B cell (primary cell): ENCODE measurements at regions not wholly inside any gene's neighbourhood (a gene's known extent, or its start where the extent isn't known, plus 50 kb on each side); places are given as distances from the start of the nearest gene placed in this dataset.

Experiments
- ATAC-seq: fragments of 200-7000 bp; cut with Tn5 transposase; one replicate; pipeline ENCODE4 v1.10.0; 2021; ENCODE audit warnings: low read depth, mild to moderate bottlenecking, moderate number of reproducible peaks, moderate library complexity
- CTCF ChIA-PET: fragments of 350-600 bp; sonication (Branson Sonifier 250); formaldehyde crosslinking; loops from one replicate; lab custom pipeline; 2021; ENCODE audit warnings: antibody characterized with exemption, inconsistent platforms; lab: Charles Lee
- POLR2A ChIA-PET: fragments of 350-600 bp; sonication (Branson Sonifier 250); formaldehyde crosslinking; loops from one replicate; lab custom pipeline; 2021; ENCODE audit warnings: antibody characterized with exemption; lab: Charles Lee
- DNase-seq: peaks from one replicate; pipeline ENCODE4 v3.0.0; 2013
- H2AFZ ChIP-seq: 2 replicates; pipeline ENCODE4 v1.6.1; 2012; ENCODE audit warnings: mild to moderate bottlenecking, low read depth, low read length; ENCODE audit not compliant: insufficient read depth, poor library complexity, severe bottlenecking
- H3K27ac ChIP-seq, 2 donors: 1 replicate in 1 of 2; 2 replicates in 1 of 2; pipeline ENCODE4 v1.5.1; 2012 to 2013; ENCODE audit warnings: low read length in 2 of 2, mild to moderate bottlenecking in 2 of 2, moderate library complexity in 1 of 2
- H3K27me3 ChIP-seq, 4 experiments: fragments of 200-600 bp in 1 of 4; sonication (generic) in 1 of 4; replicated peaks in 1 of 4; 1 replicate in 2 of 4; 2 replicates in 2 of 4; pipeline versions ENCODE4 v1.6.1 to v1.7.0; 2013 to 2016; ENCODE audit warnings: low read length in 3 of 4, mild to moderate bottlenecking in 2 of 4, mixed read lengths in 1 of 4, moderate library complexity in 1 of 4; ENCODE audit not compliant: insufficient read depth in 4 of 4, control insufficient read depth in 3 of 4; ENCODE audit errors: control extremely low read depth in 1 of 4
- H3K36me3 ChIP-seq, 2 experiments: replicated peaks in 1 of 2; 1 replicate in 1 of 2; 2 replicates in 1 of 2; pipeline versions ENCODE4 v1.6.1 to v1.7.1; 2013; ENCODE audit warnings: low read length in 1 of 2; ENCODE audit not compliant: insufficient read depth in 2 of 2, control insufficient read depth in 1 of 2; ENCODE audit errors: control extremely low read depth in 1 of 2, extremely low read depth in 1 of 2
- H3K4me1 ChIP-seq, 2 donors: fragments of 200-600 bp in 1 of 2; sonication (generic) in 1 of 2; 1 replicate in 1 of 2; 2 replicates in 1 of 2; pipeline versions ENCODE4 v1.5.1 to v1.6.1; 2013 to 2017; ENCODE audit warnings: low read length in 2 of 2; ENCODE audit not compliant: control insufficient read depth in 2 of 2, insufficient read depth in 2 of 2
- H3K4me2 ChIP-seq: replicated peaks from 2 replicates; pipeline ENCODE3; 2012; ENCODE audit warnings: mild to moderate bottlenecking, low read depth, low read length; ENCODE audit not compliant: poor library complexity, severe bottlenecking
- H3K4me3 ChIP-seq, 5 experiments: fragments of 200-600 bp in 1 of 5; sonication (generic) in 1 of 5; 1 replicate in 3 of 5; 2 replicates in 2 of 5; pipeline versions ENCODE4 v1.5.1 to v1.7.0; 2011 to 2016; ENCODE audit warnings: low read length in 4 of 5, mild to moderate bottlenecking in 4 of 5, low read depth in 2 of 5, control low read depth in 1 of 5, moderate library complexity in 1 of 5; ENCODE audit not compliant: insufficient read depth in 1 of 5; ENCODE audit errors: control extremely low read depth in 1 of 5, extremely low read depth in 1 of 5
- H3K79me2 ChIP-seq: fragments of 200-600 bp; sonication (generic); one replicate; pipeline ENCODE4 v1.6.0; 2016; ENCODE audit warnings: low read length; ENCODE audit not compliant: control insufficient read depth, insufficient read depth
- H3K9ac ChIP-seq: fragments of 200-600 bp; sonication (generic); 2 replicates; pipeline ENCODE4 v1.6.1; 2017; ENCODE audit warnings: mild to moderate bottlenecking, low read length, moderate library complexity
- H3K9me3 ChIP-seq, 3 donors: one replicate each; pipeline versions ENCODE4 v1.6.1 to v1.7.1; 2013; ENCODE audit warnings: low read length in 2 of 3; ENCODE audit not compliant: control insufficient read depth in 2 of 3, insufficient read depth in 1 of 3; ENCODE audit errors: control extremely low read depth in 1 of 3
- H4K20me1 ChIP-seq: 2 replicates; pipeline ENCODE4 v1.6.0; 2012; ENCODE audit warnings: mild to moderate bottlenecking, low read length; ENCODE audit not compliant: insufficient read depth, control insufficient read depth, poor library complexity, severe bottlenecking
- H3K27ac Mint-ChIP-seq: one replicate; pipeline ENCODE4 v1.8.0; 2021; ENCODE audit warnings: mixed read lengths
- H3K27me3 Mint-ChIP-seq: one replicate; pipeline ENCODE4 v1.8.0; 2021; ENCODE audit warnings: mixed read lengths
- H3K4me1 Mint-ChIP-seq: one replicate; pipeline ENCODE4 v1.8.0; 2021; ENCODE audit warnings: mixed read lengths
- H3K4me3 Mint-ChIP-seq: one replicate; pipeline ENCODE4 v1.8.0; 2021; ENCODE audit warnings: mixed read lengths
- H3K9me3 Mint-ChIP-seq: one replicate; pipeline ENCODE4 v1.8.0; 2022; ENCODE audit warnings: mixed read lengths; ENCODE audit not compliant: insufficient read depth
- CTCF ChIP-seq: fragments of 200-600 bp; IDR thresholded peaks from one replicate; pipeline ENCODE4 v1.8.0; 2022; ENCODE audit warnings: antibody characterized with exemption, mild to moderate bottlenecking
- EZH2 ChIP-seq: IDR thresholded peaks from 2 replicates; pipeline ENCODE4 v1.6.1; 2012; ENCODE audit warnings: borderline replicate concordance, low read depth, mild to moderate bottlenecking, moderate library complexity, low read length; ENCODE audit not compliant: insufficient read depth, poor library complexity, severe bottlenecking
- WGBS: methylation state at CpG from one replicate; pipeline ENCODE4 v1.1.5; 2013; ENCODE audit warnings: missing lambda C conversion rate; ENCODE audit not compliant: insufficient coverage; 5-methylcytosine and 5-hydroxymethylcytosine counted together
- intact Hi-C: fragments of 100-400 bp; cut with micrococcal nuclease; formaldehyde crosslinking; loops from one replicate; pipeline ENCODE4 v1.10.0; 2022

GRCh38 chr15:37777006-37777405, 157.4 kb upstream of the TMCO5A start:
- Histone ChIP-seq H3K79me2 (no peaks in the 10 kb centered on the region), H3K4me2 (no peak overlapping the region), H3K36me3 (no peaks in the 10 kb centered on the region), H3K9me3 (no peaks in the 10 kb centered on the region), H3K4me1 (no peaks in the 10 kb centered on the region), H3K9ac (no peak overlapping the region), H4K20me1 (no peaks in the 10 kb centered on the region), H3K27me3 (no peaks in the 10 kb centered on the region), H3K27ac (no peak overlapping the region), H3K4me3 (no peak overlapping the region), H2AFZ (no peak overlapping the region)
- TF ChIP-seq EZH2, result no peak
- no peak for TF ChIP-seq CTCF
- WGBS, result 92% methylated on average over 3 of the region's 3 CpGs
- ATAC-seq (no peak), DNase-seq (no peak)
- Mint-ChIP-seq H3K4me3 (no peak overlapping the region), H3K9me3 (no peaks in the 10 kb centered on the region), H3K4me1 (no peaks in the 10 kb centered on the region), H3K27me3 (no peaks in the 10 kb centered on the region), H3K27ac (no peak overlapping the region)
- CTCF ChIA-PET, result no interaction called here
- POLR2A ChIA-PET, result no interaction called here
- intact Hi-C loops, result no loop called here

- Histone ChIP-seq H3K4me3 (no peak overlapping the region), H3K79me2 (no peaks in the 10 kb centered on the region), H3K27ac (no peak overlapping the region), H3K36me3 (no peaks in the 10 kb centered on the region), H3K4me2 (no peak overlapping the region), H2AFZ (no peak overlapping the region), H3K9ac (no peak overlapping the region), H3K4me1 (no peaks in the 10 kb centered on the region), H4K20me1 (no peaks in the 10 kb centered on the region), H3K27me3 (no peaks in the 10 kb centered on the region), H3K9me3 (no peaks in the 10 kb centered on the region)
- intact Hi-C loops, result no loop called here
- DNase-seq (no peak), ATAC-seq (no peak)
- CTCF ChIA-PET, result no interaction called here
- H3K27ac Mint-ChIP-seq, result no peak overlapping the region
- POLR2A ChIA-PET, result no interaction called here
- TF ChIP-seq CTCF, result no peak
- no peak for TF ChIP-seq EZH2
- H3K4me3 Mint-ChIP-seq, result no peak overlapping the region
- no peaks in the 10 kb centered on the region for H3K27me3 Mint-ChIP-seq
- no peaks in the 10 kb centered on the region for H3K9me3 Mint-ChIP-seq
- no peaks in the 10 kb centered on the region for H3K4me1 Mint-ChIP-seq
- WGBS, result no CpG with 5 or more reads among the region's 2 CpGs
Observed at GRCh38 chr15:37783290-37783689, 151.2 kb upstream of the TMCO5A start.
